OCI-LY7 (cell line): ENCODE measurements at regions not wholly inside any gene's neighbourhood (a gene's known extent, or its start where the extent isn't known, plus 50 kb on each side); places are given as distances from the start of the nearest gene placed in this dataset.

Source experiments
- EZH2phosphoT487 ChIP-seq: fragments of 200-600 bp; sonication (generic); IDR thresholded peaks from 2 replicates; pipeline ENCODE4 v1.6.1; 2018; ENCODE audit warnings: low read depth, borderline replicate concordance, mild to moderate bottlenecking, mixed run types, antibody characterized with exemption, low read length, moderate library complexity, mixed read lengths
- TF ChIP-seq, protein P1 (sequence below): fragments of 200-600 bp; sonication (generic); conservative IDR thresholded peaks from 2 replicates; pipeline ENCODE4 v1.5.1; 2014; ENCODE audit warnings: mild to moderate bottlenecking, antibody characterized with exemption, low read length, moderate library complexity, mixed read lengths

- TF ChIP-seq, protein P1, sequence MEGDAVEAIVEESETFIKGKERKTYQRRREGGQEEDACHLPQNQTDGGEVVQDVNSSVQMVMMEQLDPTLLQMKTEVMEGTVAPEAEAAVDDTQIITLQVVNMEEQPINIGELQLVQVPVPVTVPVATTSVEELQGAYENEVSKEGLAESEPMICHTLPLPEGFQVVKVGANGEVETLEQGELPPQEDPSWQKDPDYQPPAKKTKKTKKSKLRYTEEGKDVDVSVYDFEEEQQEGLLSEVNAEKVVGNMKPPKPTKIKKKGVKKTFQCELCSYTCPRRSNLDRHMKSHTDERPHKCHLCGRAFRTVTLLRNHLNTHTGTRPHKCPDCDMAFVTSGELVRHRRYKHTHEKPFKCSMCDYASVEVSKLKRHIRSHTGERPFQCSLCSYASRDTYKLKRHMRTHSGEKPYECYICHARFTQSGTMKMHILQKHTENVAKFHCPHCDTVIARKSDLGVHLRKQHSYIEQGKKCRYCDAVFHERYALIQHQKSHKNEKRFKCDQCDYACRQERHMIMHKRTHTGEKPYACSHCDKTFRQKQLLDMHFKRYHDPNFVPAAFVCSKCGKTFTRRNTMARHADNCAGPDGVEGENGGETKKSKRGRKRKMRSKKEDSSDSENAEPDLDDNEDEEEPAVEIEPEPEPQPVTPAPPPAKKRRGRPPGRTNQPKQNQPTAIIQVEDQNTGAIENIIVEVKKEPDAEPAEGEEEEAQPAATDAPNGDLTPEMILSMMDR, result no peak
- no peak for TF ChIP-seq EZH2phosphoT487
These were observed 370.0 kb upstream of the SPRED2 start for GRCh38 chr2:65802298-65802942.
